Hepatocyte (in vitro differentiated cells): ENCODE measurements at regions not wholly inside any gene's neighbourhood (a gene's known extent, or its start where the extent isn't known, plus 50 kb on each side); places are given as distances from the start of the nearest gene placed in this dataset.

Experiments used
- DNase-seq: peaks from one replicate; pipeline ENCODE4 v3.0.0-alpha.2; 2016; ENCODE audit warnings: low spot score
- H2AFZ ChIP-seq: fragments of 200-600 bp; sonication (generic); 2 replicates; pipeline ENCODE4 v1.6.0; 2016; ENCODE audit warnings: antibody characterized with exemption, mild to moderate bottlenecking
- H3K27ac ChIP-seq: fragments of 200-600 bp; sonication (generic); 2 replicates; pipeline ENCODE4 v1.5.1; 2016; ENCODE audit warnings: mild to moderate bottlenecking
- H3K27me3 ChIP-seq: fragments of 200-600 bp; sonication (generic); 2 replicates; pipeline ENCODE4 v1.6.1; 2016
- H3K36me3 ChIP-seq: fragments of 200-600 bp; sonication (generic); replicated peaks from 2 replicates; pipeline ENCODE4 v1.5.1; 2016; ENCODE audit warnings: low read depth; ENCODE audit not compliant: insufficient read depth
- H3K4me1 ChIP-seq: fragments of 200-600 bp; sonication (generic); 2 replicates; pipeline ENCODE4 v1.5.1; 2016; ENCODE audit warnings: mild to moderate bottlenecking, moderate library complexity; ENCODE audit not compliant: insufficient read depth
- H3K4me2 ChIP-seq: fragments of 200-600 bp; sonication (generic); 2 replicates; pipeline ENCODE4 v1.6.0; 2016
- H3K4me3 ChIP-seq: fragments of 200-600 bp; sonication (generic); 2 replicates; pipeline ENCODE4 v1.5.1; 2016; ENCODE audit warnings: mild to moderate bottlenecking
- H3K79me2 ChIP-seq: fragments of 200-600 bp; sonication (generic); 2 replicates; pipeline ENCODE4 v1.6.0; 2017; ENCODE audit warnings: mild to moderate bottlenecking
- H3K9me2 ChIP-seq: fragments of 200-600 bp; sonication (generic); replicated peaks from 2 replicates; pipeline ENCODE4 v1.6.0; 2017; ENCODE audit warnings: mild to moderate bottlenecking; ENCODE audit not compliant: insufficient read depth
- H3K9me3 ChIP-seq: fragments of 200-600 bp; sonication (generic); 2 replicates; pipeline ENCODE4 v1.5.1; 2016; ENCODE audit warnings: low read depth, mild to moderate bottlenecking
- H4K20me1 ChIP-seq: fragments of 200-600 bp; sonication (generic); 2 replicates; pipeline ENCODE4 v1.6.0; 2016; ENCODE audit warnings: mild to moderate bottlenecking; ENCODE audit not compliant: insufficient read depth, poor library complexity, severe bottlenecking
- EZH2 ChIP-seq: fragments of 200-600 bp; sonication (generic); IDR thresholded peaks from 2 replicates; pipeline ENCODE4 v1.6.1; 2016; ENCODE audit warnings: antibody characterized with exemption, mild to moderate bottlenecking, borderline replicate concordance
- EZH2phosphoT487 ChIP-seq: fragments of 200-600 bp; sonication (generic); IDR thresholded peaks from one replicate; pipeline ENCODE4 v1.6.1; 2018; ENCODE audit warnings: antibody characterized with exemption, mild to moderate bottlenecking, low read depth, moderate library complexity; ENCODE audit not compliant: unreplicated experiment, severe bottlenecking
- WGBS: methylation state at CpG from one replicate; pipeline ENCODE4 v1.1.6; 2016; ENCODE audit warnings: low lambda C conversion rate; ENCODE audit errors: missing lambda C conversion rate; 5-methylcytosine and 5-hydroxymethylcytosine counted together
- TF ChIP-seq, protein P1 (sequence below): fragments of 200-600 bp; sonication (generic); IDR thresholded peaks from 2 replicates; pipeline ENCODE4 v1.5.1; 2016; ENCODE audit warnings: antibody characterized with exemption, mild to moderate bottlenecking; ENCODE audit not compliant: poor library complexity

DNA sequence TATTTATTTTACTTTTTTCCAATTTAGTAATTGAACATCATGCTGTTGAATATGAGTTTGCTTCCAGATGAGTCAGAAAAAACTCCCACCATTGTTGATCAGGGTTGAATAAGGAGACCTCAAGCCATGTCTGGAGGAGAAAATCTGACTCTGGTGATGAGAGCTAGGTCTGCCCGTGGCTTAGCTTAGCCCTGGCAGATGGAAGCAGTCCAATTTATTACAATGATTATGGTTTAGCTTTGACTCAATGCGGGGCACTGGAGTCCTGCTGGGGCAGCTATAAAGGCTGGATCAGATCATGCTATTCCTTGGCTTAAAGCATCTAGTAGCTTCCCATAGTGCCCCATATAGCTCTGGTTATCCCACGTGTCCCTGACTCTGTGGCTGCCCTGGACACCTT lies 506.5 kb downstream of the MN1 start:
- H3K27ac ChIP-seq: no peak overlapping the region
- peaks cover 40% of the 10 kb centered on the region for H3K27me3 ChIP-seq
- no peak for DNase-seq
- no peaks in the 10 kb centered on the region for H3K9me2 ChIP-seq
- 81% methylated on average over 3 of the region's 3 CpGs for WGBS
- H3K9me3 ChIP-seq: no peaks in the 10 kb centered on the region
- TF ChIP-seq EZH2phosphoT487 (no peak), EZH2 (no peak)
- TF ChIP-seq, protein P1, sequence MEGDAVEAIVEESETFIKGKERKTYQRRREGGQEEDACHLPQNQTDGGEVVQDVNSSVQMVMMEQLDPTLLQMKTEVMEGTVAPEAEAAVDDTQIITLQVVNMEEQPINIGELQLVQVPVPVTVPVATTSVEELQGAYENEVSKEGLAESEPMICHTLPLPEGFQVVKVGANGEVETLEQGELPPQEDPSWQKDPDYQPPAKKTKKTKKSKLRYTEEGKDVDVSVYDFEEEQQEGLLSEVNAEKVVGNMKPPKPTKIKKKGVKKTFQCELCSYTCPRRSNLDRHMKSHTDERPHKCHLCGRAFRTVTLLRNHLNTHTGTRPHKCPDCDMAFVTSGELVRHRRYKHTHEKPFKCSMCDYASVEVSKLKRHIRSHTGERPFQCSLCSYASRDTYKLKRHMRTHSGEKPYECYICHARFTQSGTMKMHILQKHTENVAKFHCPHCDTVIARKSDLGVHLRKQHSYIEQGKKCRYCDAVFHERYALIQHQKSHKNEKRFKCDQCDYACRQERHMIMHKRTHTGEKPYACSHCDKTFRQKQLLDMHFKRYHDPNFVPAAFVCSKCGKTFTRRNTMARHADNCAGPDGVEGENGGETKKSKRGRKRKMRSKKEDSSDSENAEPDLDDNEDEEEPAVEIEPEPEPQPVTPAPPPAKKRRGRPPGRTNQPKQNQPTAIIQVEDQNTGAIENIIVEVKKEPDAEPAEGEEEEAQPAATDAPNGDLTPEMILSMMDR: no peak
- no peak overlapping the region for H2AFZ ChIP-seq
- H3K4me3 ChIP-seq: no peak overlapping the region
- no peaks in the 10 kb centered on the region for H3K4me1 ChIP-seq
- H3K36me3 ChIP-seq: no peaks in the 10 kb centered on the region
- H3K79me2 ChIP-seq: no peaks in the 10 kb centered on the region
- no peaks in the 10 kb centered on the region for H4K20me1 ChIP-seq
- no peak overlapping the region for H3K4me2 ChIP-seq

DNA sequence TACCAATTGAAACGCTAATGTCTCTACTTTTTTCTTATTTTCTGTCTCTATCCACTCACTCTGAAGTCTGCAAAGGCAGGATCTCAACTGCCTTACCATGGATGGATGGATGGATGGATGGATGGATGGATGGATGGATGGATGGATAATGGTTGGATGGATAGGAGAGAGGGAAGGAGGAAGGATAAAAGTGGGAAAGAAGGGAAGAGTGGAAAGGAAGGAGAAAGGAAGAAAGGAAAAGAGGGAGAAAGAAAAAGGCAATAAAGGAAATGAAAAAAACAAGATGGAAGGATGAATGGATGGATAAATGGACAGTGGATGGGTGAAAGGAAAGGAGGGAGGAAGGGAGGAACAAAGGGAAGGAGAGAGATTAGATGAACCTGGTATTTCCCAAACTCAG lies 506.0 kb downstream of the MN1 start:
- Histone ChIP-seq H3K27me3 (peaks cover 40% of the 10 kb centered on the region), H3K4me1 (no peaks in the 10 kb centered on the region), H3K9me2 (no peaks in the 10 kb centered on the region), H3K4me3 (no peak overlapping the region), H3K4me2 (no peak overlapping the region), H4K20me1 (no peaks in the 10 kb centered on the region), H3K79me2 (no peaks in the 10 kb centered on the region), H2AFZ (no peak overlapping the region), H3K27ac (no peak overlapping the region), H3K9me3 (no peaks in the 10 kb centered on the region), H3K36me3 (no peaks in the 10 kb centered on the region)
- TF ChIP-seq EZH2: no peak
- TF ChIP-seq, protein P1: no peak
- no peak for TF ChIP-seq EZH2phosphoT487
- 59% methylated on average over 1 of the region's 1 CpG for WGBS
- no peak for DNase-seq

DNA sequence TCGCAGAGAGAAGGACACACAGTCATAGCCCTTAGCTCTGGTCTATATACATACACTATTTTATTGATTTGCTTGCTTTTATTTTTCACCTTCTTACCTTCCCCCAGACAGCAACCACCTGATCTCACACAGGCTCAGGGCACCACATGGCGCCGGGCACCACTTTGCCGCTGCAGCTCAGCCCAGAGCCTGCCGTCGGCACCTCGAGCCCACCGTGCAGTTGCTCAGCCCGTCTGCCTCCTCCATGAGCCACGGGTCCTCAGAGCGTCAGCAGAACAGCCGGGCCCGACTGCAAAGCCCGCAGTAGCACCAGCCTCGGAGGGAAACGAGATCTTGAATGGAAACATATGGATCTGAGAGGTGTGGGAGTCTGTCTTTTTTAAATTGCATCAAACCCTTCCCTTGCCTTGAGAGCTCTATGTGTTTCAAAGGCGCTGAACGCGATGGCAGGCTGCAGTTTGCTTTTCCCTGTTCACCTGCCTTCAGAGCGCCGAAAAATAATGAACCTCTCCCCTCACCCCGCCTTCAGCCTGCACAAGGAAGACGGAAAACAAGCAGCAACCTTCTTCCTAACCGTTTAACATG lies 505.4 kb downstream of the MN1 start:
- Histone ChIP-seq H2AFZ (no peak overlapping the region), H3K36me3 (no peaks in the 10 kb centered on the region), H3K4me3 (no peak overlapping the region), H3K9me2 (no peaks in the 10 kb centered on the region), H3K4me2 (no peak overlapping the region), H3K9me3 (no peaks in the 10 kb centered on the region), H3K27me3 (peaks cover 40% of the 10 kb centered on the region), H3K79me2 (no peaks in the 10 kb centered on the region), H3K27ac (no peak overlapping the region), H3K4me1 (no peaks in the 10 kb centered on the region), H4K20me1 (no peaks in the 10 kb centered on the region)
- DNase-seq: no peak
- WGBS: 77% methylated on average over 24 of the region's 24 CpGs
- TF ChIP-seq EZH2phosphoT487: no peak
- TF ChIP-seq, protein P1: no peak
- TF ChIP-seq EZH2: no peak
